Liver (tissue), 8 donors: ENCODE measurements at regions not wholly inside any gene's neighbourhood (a gene's known extent, or its start where the extent isn't known, plus 50 kb on each side); places are given as distances from the start of the nearest gene placed in this dataset.

Experiments used
- DNase-seq: peaks from one replicate; pipeline ENCODE4 v3.0.0-alpha.2; 2017; ENCODE audit warnings: low spot score
- H3K27ac ChIP-seq, 2 donors: one replicate each; pipeline ENCODE4 v1.7.0; 2013; ENCODE audit warnings: inconsistent platforms in 2 of 2, low read length in 2 of 2, control low read depth in 1 of 2, low read depth in 1 of 2, mild to moderate bottlenecking in 1 of 2
- H3K27me3 ChIP-seq, 4 donors: one replicate each; pipeline versions ENCODE4 v1.6.1 to v1.7.0; 2013; ENCODE audit warnings: low read length in 3 of 4, inconsistent platforms in 1 of 4, mild to moderate bottlenecking in 1 of 4, moderate library complexity in 1 of 4; ENCODE audit not compliant: control insufficient read depth in 4 of 4, insufficient read depth in 4 of 4
- H3K36me3 ChIP-seq, 4 donors: one replicate each; pipeline versions ENCODE4 v1.6.1 to v1.7.0; 2013; ENCODE audit warnings: low read length in 3 of 4, mild to moderate bottlenecking in 3 of 4, low read depth in 1 of 4, moderate library complexity in 1 of 4; ENCODE audit not compliant: control insufficient read depth in 4 of 4, insufficient read depth in 3 of 4
- H3K4me1 ChIP-seq, 4 donors: one replicate each; pipeline versions ENCODE4 v1.6.1 to v1.7.0; 2013; ENCODE audit warnings: low read length in 3 of 4, mild to moderate bottlenecking in 3 of 4, moderate library complexity in 1 of 4; ENCODE audit not compliant: control insufficient read depth in 4 of 4, insufficient read depth in 4 of 4
- H3K4me3 ChIP-seq, 3 donors: one replicate each; pipeline versions ENCODE4 v1.6.1 to v1.7.0; 2013; ENCODE audit warnings: low read length in 3 of 3, control low read depth in 1 of 3, low read depth in 1 of 3, mild to moderate bottlenecking in 1 of 3
- H3K9ac ChIP-seq, 2 donors: one replicate each; pipeline ENCODE4 v1.7.0; 2013; ENCODE audit warnings: low read length in 2 of 2, mild to moderate bottlenecking in 2 of 2, moderate library complexity in 2 of 2, control low read depth in 1 of 2, low read depth in 1 of 2
- H3K9me3 ChIP-seq, 4 donors: one replicate each; pipeline versions ENCODE4 v1.6.1 to v1.7.0; 2013; ENCODE audit warnings: low read length in 3 of 4; ENCODE audit not compliant: control insufficient read depth in 4 of 4
- EGR1 ChIP-seq, 2 donors: IDR thresholded peaks; 2 replicates each; pipeline ENCODE4 v1.6.1; 2016 to 2018; ENCODE audit warnings: antibody characterized with exemption in 2 of 2, low read depth in 2 of 2
- FOXA1 ChIP-seq: IDR thresholded peaks from 2 replicates; pipeline ENCODE4 v1.6.1; 2016; ENCODE audit warnings: antibody characterized with exemption
- FOXA2 ChIP-seq: IDR thresholded peaks from 2 replicates; pipeline ENCODE4 v1.6.1; 2016; ENCODE audit warnings: antibody characterized with exemption
- GABPA ChIP-seq, 2 donors: IDR thresholded peaks in 1 of 2; conservative IDR thresholded peaks in 1 of 2; 2 replicates each; pipeline ENCODE4 v1.6.1; 2016; ENCODE audit warnings: antibody characterized with exemption in 2 of 2, mild to moderate bottlenecking in 1 of 2, moderate library complexity in 1 of 2
- HNF4A ChIP-seq, 2 donors: conservative IDR thresholded peaks; 2 replicates each; pipeline ENCODE4 v1.6.1; 2016; ENCODE audit warnings: antibody characterized with exemption in 2 of 2, mild to moderate bottlenecking in 2 of 2
- HNF4G ChIP-seq: IDR thresholded peaks from 2 replicates; pipeline ENCODE4 v1.6.1; 2016; ENCODE audit warnings: antibody characterized with exemption
- NR2F2 ChIP-seq: IDR thresholded peaks from 2 replicates; pipeline ENCODE4 v1.6.1; 2016; ENCODE audit warnings: antibody characterized with exemption
- RAD21 ChIP-seq, 2 donors: IDR thresholded peaks; 2 replicates each; pipeline ENCODE4 v1.6.1; 2016; ENCODE audit warnings: antibody characterized with exemption in 2 of 2, mild to moderate bottlenecking in 2 of 2
- SP1 ChIP-seq: IDR thresholded peaks from 2 replicates; pipeline ENCODE4 v1.6.1; 2018; ENCODE audit warnings: antibody characterized with exemption, mild to moderate bottlenecking
- TAF1 ChIP-seq: conservative IDR thresholded peaks from 2 replicates; pipeline ENCODE4 v1.6.1; 2016; ENCODE audit warnings: antibody characterized with exemption, mild to moderate bottlenecking
- YY1 ChIP-seq: IDR thresholded peaks from 2 replicates; pipeline ENCODE4 v1.6.1; 2016; ENCODE audit warnings: antibody characterized with exemption, mild to moderate bottlenecking
- WGBS: extraction: QIAGEN DNeasy Blood & Tissue Kit; methylation state at CpG from one replicate; pipeline ENCODE4 v1.1.7; 2013; 5-methylcytosine and 5-hydroxymethylcytosine counted together
- TF ChIP-seq, protein P1 (sequence below): IDR thresholded peaks from 2 replicates; pipeline ENCODE4 v1.6.1; 2016; ENCODE audit warnings: antibody characterized with exemption
- TF ChIP-seq, protein P2 (sequence below): IDR thresholded peaks from 2 replicates; pipeline ENCODE4 v1.6.1; 2016; ENCODE audit warnings: antibody characterized with exemption, mild to moderate bottlenecking
- TF ChIP-seq, protein P3 (sequence below): IDR thresholded peaks from 2 replicates; pipeline ENCODE4 v1.6.1; 2016; ENCODE audit warnings: antibody characterized with exemption
- TF ChIP-seq, protein P4 (sequence below): IDR thresholded peaks from 2 replicates; pipeline ENCODE4 v1.6.1; 2016; ENCODE audit warnings: antibody characterized with exemption
- TF ChIP-seq, protein P5 (sequence below): fragments of 150-350 bp; IDR thresholded peaks from 2 replicates; pipeline ENCODE4 v1.5.1; 2017; ENCODE audit warnings: improper control_type of control experiment, low read depth, low read length; ENCODE audit not compliant: missing input control
- donor health status: healthy.
- donor health status: healthy.
- donor health status: healthy.
- donor health status: healthy.
- donor health status: healthy.

DNA sequence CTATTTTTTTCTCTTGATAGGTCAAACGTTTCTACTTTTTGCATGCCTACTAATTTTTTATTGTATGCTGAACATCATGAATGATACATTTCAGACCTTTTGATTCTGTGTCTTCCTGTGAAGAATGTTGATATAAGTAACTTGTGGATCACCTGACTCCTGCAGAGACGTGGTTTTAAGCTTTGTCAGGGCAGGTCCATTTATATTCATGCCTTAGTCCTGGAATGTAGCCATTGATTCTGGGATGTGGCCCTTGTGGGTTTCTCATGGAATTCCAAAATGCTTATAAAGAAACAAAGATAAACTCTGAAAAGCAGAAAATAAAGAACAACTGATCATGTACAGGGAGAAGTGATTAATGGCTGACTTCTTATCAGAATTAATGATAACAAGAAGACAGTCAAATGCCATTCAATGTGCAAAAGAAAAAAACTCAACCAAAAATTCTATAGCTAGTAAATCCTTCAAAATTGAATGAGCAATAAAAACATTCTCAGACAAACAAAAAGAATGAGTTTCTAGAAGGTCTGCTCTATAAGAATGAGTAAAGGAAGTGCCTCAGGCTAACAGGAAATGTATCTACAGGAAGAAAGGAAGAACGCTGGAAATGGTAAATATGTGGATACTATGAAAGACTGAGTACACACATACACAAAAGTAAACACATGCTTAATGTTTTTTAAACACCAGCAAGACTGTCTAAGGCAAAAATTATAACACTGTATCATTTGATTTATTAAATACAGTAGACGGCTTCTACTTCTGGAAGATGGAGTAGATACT lies 284.8 kb upstream of the DIO3 start:
- no peak for TF ChIP-seq GABPA (IDR thresholded peaks at IDR 0.05 in 1 of 2, conservative IDR thresholded peaks at IDR 0.05 in 1 of 2)
- TF ChIP-seq FOXA2 = no peak
- TF ChIP-seq FOXA1 = no peak
- no peak for TF ChIP-seq RAD21 (IDR thresholded peaks at IDR 0.05)
- no peak for TF ChIP-seq TAF1
- TF ChIP-seq, protein P1, sequence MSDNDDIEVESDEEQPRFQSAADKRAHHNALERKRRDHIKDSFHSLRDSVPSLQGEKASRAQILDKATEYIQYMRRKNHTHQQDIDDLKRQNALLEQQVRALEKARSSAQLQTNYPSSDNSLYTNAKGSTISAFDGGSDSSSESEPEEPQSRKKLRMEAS = no peak
- TF ChIP-seq EGR1 (IDR thresholded peaks at IDR 0.05; ENCODE audit: low read depth in 2 of 2) = no peak
- TF ChIP-seq, protein P2, sequence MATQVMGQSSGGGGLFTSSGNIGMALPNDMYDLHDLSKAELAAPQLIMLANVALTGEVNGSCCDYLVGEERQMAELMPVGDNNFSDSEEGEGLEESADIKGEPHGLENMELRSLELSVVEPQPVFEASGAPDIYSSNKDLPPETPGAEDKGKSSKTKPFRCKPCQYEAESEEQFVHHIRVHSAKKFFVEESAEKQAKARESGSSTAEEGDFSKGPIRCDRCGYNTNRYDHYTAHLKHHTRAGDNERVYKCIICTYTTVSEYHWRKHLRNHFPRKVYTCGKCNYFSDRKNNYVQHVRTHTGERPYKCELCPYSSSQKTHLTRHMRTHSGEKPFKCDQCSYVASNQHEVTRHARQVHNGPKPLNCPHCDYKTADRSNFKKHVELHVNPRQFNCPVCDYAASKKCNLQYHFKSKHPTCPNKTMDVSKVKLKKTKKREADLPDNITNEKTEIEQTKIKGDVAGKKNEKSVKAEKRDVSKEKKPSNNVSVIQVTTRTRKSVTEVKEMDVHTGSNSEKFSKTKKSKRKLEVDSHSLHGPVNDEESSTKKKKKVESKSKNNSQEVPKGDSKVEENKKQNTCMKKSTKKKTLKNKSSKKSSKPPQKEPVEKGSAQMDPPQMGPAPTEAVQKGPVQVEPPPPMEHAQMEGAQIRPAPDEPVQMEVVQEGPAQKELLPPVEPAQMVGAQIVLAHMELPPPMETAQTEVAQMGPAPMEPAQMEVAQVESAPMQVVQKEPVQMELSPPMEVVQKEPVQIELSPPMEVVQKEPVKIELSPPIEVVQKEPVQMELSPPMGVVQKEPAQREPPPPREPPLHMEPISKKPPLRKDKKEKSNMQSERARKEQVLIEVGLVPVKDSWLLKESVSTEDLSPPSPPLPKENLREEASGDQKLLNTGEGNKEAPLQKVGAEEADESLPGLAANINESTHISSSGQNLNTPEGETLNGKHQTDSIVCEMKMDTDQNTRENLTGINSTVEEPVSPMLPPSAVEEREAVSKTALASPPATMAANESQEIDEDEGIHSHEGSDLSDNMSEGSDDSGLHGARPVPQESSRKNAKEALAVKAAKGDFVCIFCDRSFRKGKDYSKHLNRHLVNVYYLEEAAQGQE = no peak
- no peak for TF ChIP-seq YY1
- TF ChIP-seq, protein P3, sequence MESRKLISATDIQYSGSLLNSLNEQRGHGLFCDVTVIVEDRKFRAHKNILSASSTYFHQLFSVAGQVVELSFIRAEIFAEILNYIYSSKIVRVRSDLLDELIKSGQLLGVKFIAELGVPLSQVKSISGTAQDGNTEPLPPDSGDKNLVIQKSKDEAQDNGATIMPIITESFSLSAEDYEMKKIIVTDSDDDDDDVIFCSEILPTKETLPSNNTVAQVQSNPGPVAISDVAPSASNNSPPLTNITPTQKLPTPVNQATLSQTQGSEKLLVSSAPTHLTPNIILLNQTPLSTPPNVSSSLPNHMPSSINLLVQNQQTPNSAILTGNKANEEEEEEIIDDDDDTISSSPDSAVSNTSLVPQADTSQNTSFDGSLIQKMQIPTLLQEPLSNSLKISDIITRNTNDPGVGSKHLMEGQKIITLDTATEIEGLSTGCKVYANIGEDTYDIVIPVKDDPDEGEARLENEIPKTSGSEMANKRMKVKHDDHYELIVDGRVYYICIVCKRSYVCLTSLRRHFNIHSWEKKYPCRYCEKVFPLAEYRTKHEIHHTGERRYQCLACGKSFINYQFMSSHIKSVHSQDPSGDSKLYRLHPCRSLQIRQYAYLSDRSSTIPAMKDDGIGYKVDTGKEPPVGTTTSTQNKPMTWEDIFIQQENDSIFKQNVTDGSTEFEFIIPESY = no peak
- TF ChIP-seq NR2F2 = no peak
- TF ChIP-seq, protein P4, sequence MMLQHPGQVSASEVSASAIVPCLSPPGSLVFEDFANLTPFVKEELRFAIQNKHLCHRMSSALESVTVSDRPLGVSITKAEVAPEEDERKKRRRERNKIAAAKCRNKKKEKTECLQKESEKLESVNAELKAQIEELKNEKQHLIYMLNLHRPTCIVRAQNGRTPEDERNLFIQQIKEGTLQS = no peak
- TF ChIP-seq HNF4G = no peak
- TF ChIP-seq SP1 = no peak
- TF ChIP-seq, protein P5, sequence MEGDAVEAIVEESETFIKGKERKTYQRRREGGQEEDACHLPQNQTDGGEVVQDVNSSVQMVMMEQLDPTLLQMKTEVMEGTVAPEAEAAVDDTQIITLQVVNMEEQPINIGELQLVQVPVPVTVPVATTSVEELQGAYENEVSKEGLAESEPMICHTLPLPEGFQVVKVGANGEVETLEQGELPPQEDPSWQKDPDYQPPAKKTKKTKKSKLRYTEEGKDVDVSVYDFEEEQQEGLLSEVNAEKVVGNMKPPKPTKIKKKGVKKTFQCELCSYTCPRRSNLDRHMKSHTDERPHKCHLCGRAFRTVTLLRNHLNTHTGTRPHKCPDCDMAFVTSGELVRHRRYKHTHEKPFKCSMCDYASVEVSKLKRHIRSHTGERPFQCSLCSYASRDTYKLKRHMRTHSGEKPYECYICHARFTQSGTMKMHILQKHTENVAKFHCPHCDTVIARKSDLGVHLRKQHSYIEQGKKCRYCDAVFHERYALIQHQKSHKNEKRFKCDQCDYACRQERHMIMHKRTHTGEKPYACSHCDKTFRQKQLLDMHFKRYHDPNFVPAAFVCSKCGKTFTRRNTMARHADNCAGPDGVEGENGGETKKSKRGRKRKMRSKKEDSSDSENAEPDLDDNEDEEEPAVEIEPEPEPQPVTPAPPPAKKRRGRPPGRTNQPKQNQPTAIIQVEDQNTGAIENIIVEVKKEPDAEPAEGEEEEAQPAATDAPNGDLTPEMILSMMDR = no peak
- no peak for TF ChIP-seq HNF4A (conservative IDR thresholded peaks at IDR 0.05)
- 65% methylated on average over 4 of the region's 4 CpGs for WGBS
- H3K36me3 ChIP-seq = no peaks in the 10 kb centered on the region
- H3K4me1 ChIP-seq = no peaks in the 10 kb centered on the region
- DNase-seq = no peak
- H3K9me3 ChIP-seq = no peaks in the 10 kb centered on the region
- H3K4me3 ChIP-seq = no peak overlapping the region
- H3K9ac ChIP-seq = no peak overlapping the region
- H3K27ac ChIP-seq = no peak overlapping the region
- H3K27me3 ChIP-seq = no peaks in the 10 kb centered on the region
